Osteoblast (primary cell): ENCODE measurements at regions not wholly inside any gene's neighbourhood (a gene's known extent, or its start where the extent isn't known, plus 50 kb on each side); places are given as distances from the start of the nearest gene placed in this dataset.

Experiments
- DNase-seq: peaks from one replicate; pipeline ENCODE4 v3.0.0; 2011; ENCODE audit warnings: low spot score, mixed read lengths; ENCODE audit not compliant: insufficient read length; ENCODE audit errors: missing footprints
- H2AFZ ChIP-seq: 2 replicates; pipeline ENCODE4 v1.6.0; 2011; ENCODE audit warnings: mild to moderate bottlenecking, low read length
- H3K27ac ChIP-seq: 2 replicates; pipeline ENCODE4 v1.5.1; 2011; ENCODE audit warnings: mild to moderate bottlenecking, low read depth, low read length, moderate library complexity
- H3K27me3 ChIP-seq: 2 replicates; pipeline ENCODE4 v1.6.0; 2012; ENCODE audit warnings: mild to moderate bottlenecking, control low read depth, inconsistent platforms, low read length, moderate library complexity; ENCODE audit not compliant: insufficient read depth
- H3K36me3 ChIP-seq: 2 replicates; pipeline ENCODE4 v1.5.1; 2011; ENCODE audit warnings: mild to moderate bottlenecking, low read length, control low read depth, moderate library complexity; ENCODE audit not compliant: insufficient read depth
- H3K4me1 ChIP-seq: 2 replicates; pipeline ENCODE4 v1.5.1; 2011; ENCODE audit warnings: mild to moderate bottlenecking, low read length, control low read depth, moderate library complexity; ENCODE audit not compliant: insufficient read depth
- H3K4me2 ChIP-seq: 2 replicates; pipeline ENCODE4 v1.6.0; 2011; ENCODE audit warnings: mild to moderate bottlenecking, low read length; ENCODE audit not compliant: insufficient read depth
- H3K4me3 ChIP-seq: fragments of 200-600 bp; sonication (generic); 3 replicates; pipeline ENCODE4 v1.5.1; 2012; ENCODE audit warnings: mild to moderate bottlenecking, low read length, inconsistent platforms; ENCODE audit not compliant: insufficient read depth
- H3K79me2 ChIP-seq: 2 replicates; pipeline ENCODE4 v1.6.0; 2012; ENCODE audit warnings: mild to moderate bottlenecking, low read length, control low read depth, inconsistent platforms; ENCODE audit not compliant: insufficient read depth
- H3K9me3 ChIP-seq: 2 replicates; pipeline ENCODE4 v1.5.1; 2011; ENCODE audit warnings: low read depth, low read length, control low read depth
- H4K20me1 ChIP-seq: 2 replicates; pipeline ENCODE4 v1.6.0; 2012; ENCODE audit warnings: mild to moderate bottlenecking, low read length, control low read depth; ENCODE audit not compliant: insufficient read depth
- CTCF ChIP-seq: IDR thresholded peaks from 2 replicates; pipeline ENCODE4 v1.5.1; 2011; ENCODE audit warnings: mild to moderate bottlenecking, low read depth, low read length, moderate library complexity; ENCODE audit errors: extremely low read depth

GRCh38 chr20:63101781-63102720 is 95.3 kb upstream of the BHLHE23 start:
- H3K27ac ChIP-seq, result no peak overlapping the region
- H2AFZ ChIP-seq, result peak overlapping the region; percentile 85
- no peaks in the 10 kb centered on the region for H3K79me2 ChIP-seq
- peak overlapping the region; percentile 90 for H3K4me2 ChIP-seq
- no peak for TF ChIP-seq CTCF
- no peaks in the 10 kb centered on the region for H3K36me3 ChIP-seq
- H3K9me3 ChIP-seq, result no peaks in the 10 kb centered on the region
- peaks cover 2% of the 10 kb centered on the region for H3K4me1 ChIP-seq
- DNase-seq, result peak; percentile 93
- peak overlapping the region; percentile 74 for H3K4me3 ChIP-seq
- H3K27me3 ChIP-seq, result peaks cover 8% of the 10 kb centered on the region
- H4K20me1 ChIP-seq, result no peaks in the 10 kb centered on the region

GRCh38 chr20:63100926-63101699 is 94.3 kb upstream of the BHLHE23 start:
- Histone ChIP-seq H3K9me3 (no peaks in the 10 kb centered on the region), H3K4me1 (peaks cover 2% of the 10 kb centered on the region), H3K79me2 (no peaks in the 10 kb centered on the region), H3K27me3 (peaks cover 8% of the 10 kb centered on the region), H3K36me3 (no peaks in the 10 kb centered on the region), H2AFZ (no peak overlapping the region), H3K27ac (no peak overlapping the region), H3K4me3 (no peak overlapping the region), H3K4me2 (no peak overlapping the region), H4K20me1 (no peaks in the 10 kb centered on the region)
- no peak for TF ChIP-seq CTCF
- peak; percentile 89 for DNase-seq

- no peak for TF ChIP-seq CTCF
- H3K4me2 ChIP-seq, result no peak overlapping the region
- no peaks in the 10 kb centered on the region for H3K36me3 ChIP-seq
- no peaks in the 10 kb centered on the region for H3K9me3 ChIP-seq
- peaks cover 2% of the 10 kb centered on the region for H3K4me1 ChIP-seq
- no peak overlapping the region for H3K4me3 ChIP-seq
- no peak overlapping the region for H3K27ac ChIP-seq
- H3K79me2 ChIP-seq, result no peaks in the 10 kb centered on the region
- H2AFZ ChIP-seq, result no peak overlapping the region
- DNase-seq, result peak; percentile 65
- no peaks in the 10 kb centered on the region for H4K20me1 ChIP-seq
- peaks cover 13% of the 10 kb centered on the region for H3K27me3 ChIP-seq
Measured at GRCh38 chr20:63100174-63100925, 93.6 kb upstream of the BHLHE23 start.
